ENCODE measurements at regions not wholly inside any gene's neighbourhood (a gene's known extent, or its start where the extent isn't known, plus 50 kb on each side); places are given as distances from the start of the nearest gene placed in this dataset.
A peak's percentile ranks its signal among the peaks of the same experiment; 100 is the strongest.

DNA sequence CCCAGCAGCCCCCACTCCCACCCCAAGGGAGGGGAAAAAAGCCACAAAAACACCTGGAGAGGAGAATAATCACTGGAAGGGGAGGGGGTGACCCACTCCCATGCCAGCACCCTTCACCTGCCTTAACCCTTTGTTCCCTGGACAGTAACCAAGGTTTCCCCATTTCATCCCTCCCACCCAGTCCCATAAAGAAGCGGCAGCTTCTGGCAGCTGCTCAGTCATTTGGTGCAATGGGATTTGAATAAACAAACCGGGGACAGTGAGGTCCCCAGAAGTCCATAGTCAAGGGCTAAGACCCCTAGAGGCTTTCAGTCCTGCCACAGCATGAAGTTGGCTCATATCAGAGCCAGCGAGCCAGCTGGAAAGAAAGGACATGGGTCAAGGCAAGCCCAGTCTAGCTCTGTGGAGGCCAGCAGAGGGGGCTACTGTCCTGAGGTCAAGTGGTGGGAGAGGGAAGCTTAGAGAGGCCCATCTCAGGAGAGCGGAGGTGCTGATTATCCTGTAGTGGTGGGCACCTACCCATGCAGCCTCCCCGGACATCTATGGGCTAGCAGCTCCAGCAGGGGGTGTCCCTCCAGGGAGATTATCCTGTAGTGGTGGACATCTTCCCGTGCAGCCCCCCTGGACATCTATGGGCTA, 58.9 kb upstream of the LBX1 start:
- Histone ChIP-seq H3K4me3 (ENCODE audit: low read depth in 1 of 2, low read length in 2 of 2) (no peak overlapping the region), H3K9me3 (ENCODE audit: control insufficient read depth in 1 of 2, low read length in 2 of 2) (no peaks in the 10 kb centered on the region), H3K36me3 (ENCODE audit: control insufficient read depth in 1 of 2, insufficient read depth in 2 of 2, low read length in 2 of 2) (no peaks in the 10 kb centered on the region), H3K9ac (ENCODE audit: low read depth in 1 of 2, low read length in 2 of 2) (no peak overlapping the region), H3K4me1 (ENCODE audit: control insufficient read depth in 1 of 2, insufficient read depth in 2 of 2, low read length in 2 of 2) (peaks cover 0 to 5% of the 10 kb centered on the region in 2 donors), H3K27ac (ENCODE audit: low read depth, low read length) (no peak overlapping the region), H3K27me3 (ENCODE audit: control insufficient read depth in 1 of 2, insufficient read depth in 2 of 2, low read length in 2 of 2) (peaks cover 78 to 91% of the 10 kb centered on the region in 2 donors)

DNA sequence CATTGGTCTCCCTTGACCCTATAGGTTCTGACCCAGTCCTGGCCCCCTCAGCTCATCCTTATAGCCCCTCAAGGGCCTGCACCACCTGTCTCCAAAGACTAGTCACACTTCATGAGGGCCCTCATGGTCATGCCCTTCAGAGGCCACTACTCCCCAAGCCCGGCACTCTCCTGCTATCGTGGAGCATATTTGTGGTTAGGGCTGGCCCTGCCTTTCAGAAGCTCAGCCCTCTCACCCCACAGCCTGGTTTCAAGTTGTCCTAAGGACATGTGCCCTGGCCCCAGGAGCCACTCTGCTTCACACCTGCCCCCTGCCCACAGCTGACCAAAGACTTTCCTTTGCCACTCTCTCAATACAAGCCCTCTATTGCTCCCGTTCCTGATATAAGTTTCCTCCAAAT, 60.3 kb upstream of the LBX1 start:
- H3K4me1 ChIP-seq (ENCODE audit: control insufficient read depth in 1 of 2, insufficient read depth in 2 of 2, low read length in 2 of 2): peaks cover 0 to 5% of the 10 kb centered on the region in 2 donors
- no peak overlapping the region for H3K4me3 ChIP-seq (ENCODE audit: low read depth in 1 of 2, low read length in 2 of 2)
- H3K9me3 ChIP-seq (ENCODE audit: control insufficient read depth in 1 of 2, low read length in 2 of 2): no peaks in the 10 kb centered on the region
- H3K36me3 ChIP-seq (ENCODE audit: control insufficient read depth in 1 of 2, insufficient read depth in 2 of 2, low read length in 2 of 2): no peaks in the 10 kb centered on the region
- peaks cover 74 to 86% of the 10 kb centered on the region in 2 donors for H3K27me3 ChIP-seq (ENCODE audit: control insufficient read depth in 1 of 2, insufficient read depth in 2 of 2, low read length in 2 of 2)
- no peak overlapping the region for H3K9ac ChIP-seq (ENCODE audit: low read depth in 1 of 2, low read length in 2 of 2)
- no peak overlapping the region for H3K27ac ChIP-seq (ENCODE audit: low read depth, low read length)

DNA sequence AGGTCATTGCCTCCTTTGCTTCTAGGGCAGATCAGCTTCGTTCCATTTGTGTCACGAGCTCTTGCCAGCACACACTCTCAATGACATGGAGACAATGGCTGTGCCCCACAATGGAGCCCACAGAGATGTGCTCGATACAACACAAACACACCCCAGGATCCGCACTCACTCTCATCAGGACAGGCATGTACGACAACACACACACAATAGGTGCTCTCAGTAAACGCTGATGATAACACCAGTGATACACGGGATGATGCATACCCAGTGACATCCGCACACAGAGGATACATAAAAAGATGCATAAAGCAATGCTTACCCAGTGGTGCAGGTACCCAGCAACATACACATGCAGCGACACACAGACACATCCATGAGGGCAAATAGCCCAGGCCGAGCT, 61.2 kb upstream of the LBX1 start:
- H3K27me3 ChIP-seq (ENCODE audit: control insufficient read depth in 1 of 2, insufficient read depth in 2 of 2, low read length in 2 of 2): peaks cover 71 to 81% of the 10 kb centered on the region in 2 donors
- no peak overlapping the region for H3K9ac ChIP-seq (ENCODE audit: low read depth in 1 of 2, low read length in 2 of 2)
- peaks cover 0 to 5% of the 10 kb centered on the region in 2 donors for H3K4me1 ChIP-seq (ENCODE audit: control insufficient read depth in 1 of 2, insufficient read depth in 2 of 2, low read length in 2 of 2)

DNA sequence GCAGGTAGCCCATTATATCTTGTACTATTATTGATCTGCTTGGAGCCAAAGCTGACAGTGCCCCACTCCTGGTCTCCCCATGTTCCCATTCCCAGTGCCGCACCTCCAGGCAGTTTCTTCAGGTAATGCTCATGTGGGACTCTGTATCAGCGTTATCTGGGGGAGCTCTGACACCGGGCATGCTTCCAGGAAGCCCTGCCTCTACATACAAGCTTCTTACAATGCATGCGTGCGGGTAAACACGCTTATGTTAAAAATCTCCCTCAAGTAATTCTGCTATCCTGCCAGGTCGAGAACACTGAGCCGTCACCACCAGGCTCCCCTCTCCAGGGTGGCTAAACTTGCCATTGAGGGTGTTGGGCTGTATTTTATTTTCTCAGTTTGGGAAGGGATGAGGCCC, 61.6 kb upstream of the LBX1 start:
- H3K9me3 ChIP-seq (ENCODE audit: control insufficient read depth in 1 of 2, low read length in 2 of 2): no peaks in the 10 kb centered on the region
- no peaks in the 10 kb centered on the region for H3K36me3 ChIP-seq (ENCODE audit: control insufficient read depth in 1 of 2, insufficient read depth in 2 of 2, low read length in 2 of 2)
- no peak overlapping the region for H3K9ac ChIP-seq (ENCODE audit: low read depth in 1 of 2, low read length in 2 of 2)
- peaks cover 71 to 80% of the 10 kb centered on the region in 2 donors for H3K27me3 ChIP-seq (ENCODE audit: control insufficient read depth in 1 of 2, insufficient read depth in 2 of 2, low read length in 2 of 2)
- H3K4me3 ChIP-seq (ENCODE audit: low read depth in 1 of 2, low read length in 2 of 2): peak overlapping the region in 1 of 2 donors; percentile 51
- H3K4me1 ChIP-seq (ENCODE audit: control insufficient read depth in 1 of 2, insufficient read depth in 2 of 2, low read length in 2 of 2): peaks cover 0 to 5% of the 10 kb centered on the region in 2 donors
- no peak overlapping the region for H3K27ac ChIP-seq (ENCODE audit: low read depth, low read length)

More for the DNA sequence above, 61.2 kb upstream of the LBX1 start:
- Histone ChIP-seq H3K27ac (ENCODE audit: low read depth, low read length) (no peak overlapping the region), H3K36me3 (ENCODE audit: control insufficient read depth in 1 of 2, insufficient read depth in 2 of 2, low read length in 2 of 2) (no peaks in the 10 kb centered on the region), H3K9me3 (ENCODE audit: control insufficient read depth in 1 of 2, low read length in 2 of 2) (no peaks in the 10 kb centered on the region), H3K4me3 (ENCODE audit: low read depth in 1 of 2, low read length in 2 of 2) (no peak overlapping the region)

DNA sequence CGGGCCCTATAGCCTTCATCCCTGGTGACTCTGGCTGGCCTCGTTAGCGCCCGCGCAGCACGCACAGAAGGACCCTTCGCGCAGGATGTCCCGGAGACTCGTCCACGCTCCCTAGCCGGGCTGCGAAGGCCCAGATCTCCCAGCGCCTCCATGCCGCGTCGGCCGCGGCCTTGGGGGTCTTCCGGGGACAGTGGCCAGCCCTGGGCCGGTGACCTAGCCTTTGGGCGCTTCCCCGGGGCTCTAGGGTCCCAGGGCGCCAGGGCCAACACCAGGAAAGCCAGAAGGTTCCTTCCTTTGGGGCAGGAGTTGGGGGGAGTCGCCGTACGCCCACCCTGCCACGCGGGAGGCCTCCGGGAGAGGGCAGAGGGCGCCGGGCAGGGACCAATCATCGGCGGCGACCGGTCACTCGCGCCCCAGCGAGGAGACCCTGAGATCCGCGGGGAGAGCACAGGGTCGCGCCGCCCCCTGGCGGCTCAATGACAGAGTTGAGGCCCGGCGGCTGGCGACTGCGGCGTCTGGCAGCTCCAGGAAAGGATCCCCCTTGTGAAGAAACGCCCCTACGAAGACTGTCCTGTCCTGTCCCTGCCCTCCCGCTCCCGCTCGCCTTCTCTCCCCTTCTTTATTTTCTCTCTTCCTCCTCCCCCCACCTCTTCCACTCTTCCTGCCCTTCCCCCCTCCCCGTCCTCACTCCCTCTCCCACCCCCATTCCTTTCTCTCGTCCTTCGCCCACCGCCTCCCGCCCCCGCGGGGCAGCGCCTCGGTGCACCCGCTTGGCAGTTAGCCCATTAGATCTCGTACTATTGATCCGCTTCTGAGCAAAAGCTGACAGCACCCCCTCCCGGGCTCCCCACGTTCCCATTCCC, 62.3 kb upstream of the LBX1 start:
- Histone ChIP-seq H3K9me3 (ENCODE audit: control insufficient read depth in 1 of 2, low read length in 2 of 2) (no peaks in the 10 kb centered on the region), H3K9ac (ENCODE audit: low read depth in 1 of 2, low read length in 2 of 2) (no peak overlapping the region), H3K27ac (ENCODE audit: low read depth, low read length) (no peak overlapping the region), H3K4me1 (ENCODE audit: control insufficient read depth in 1 of 2, insufficient read depth in 2 of 2, low read length in 2 of 2) (peaks cover 0 to 5% of the 10 kb centered on the region in 2 donors), H3K4me3 (ENCODE audit: low read depth in 1 of 2, low read length in 2 of 2) (peak overlapping the region; percentile 51 to 61), H3K27me3 (ENCODE audit: control insufficient read depth in 1 of 2, insufficient read depth in 2 of 2, low read length in 2 of 2) (peaks cover 67 to 76% of the 10 kb centered on the region in 2 donors), H3K36me3 (ENCODE audit: control insufficient read depth in 1 of 2, insufficient read depth in 2 of 2, low read length in 2 of 2) (no peaks in the 10 kb centered on the region)

DNA sequence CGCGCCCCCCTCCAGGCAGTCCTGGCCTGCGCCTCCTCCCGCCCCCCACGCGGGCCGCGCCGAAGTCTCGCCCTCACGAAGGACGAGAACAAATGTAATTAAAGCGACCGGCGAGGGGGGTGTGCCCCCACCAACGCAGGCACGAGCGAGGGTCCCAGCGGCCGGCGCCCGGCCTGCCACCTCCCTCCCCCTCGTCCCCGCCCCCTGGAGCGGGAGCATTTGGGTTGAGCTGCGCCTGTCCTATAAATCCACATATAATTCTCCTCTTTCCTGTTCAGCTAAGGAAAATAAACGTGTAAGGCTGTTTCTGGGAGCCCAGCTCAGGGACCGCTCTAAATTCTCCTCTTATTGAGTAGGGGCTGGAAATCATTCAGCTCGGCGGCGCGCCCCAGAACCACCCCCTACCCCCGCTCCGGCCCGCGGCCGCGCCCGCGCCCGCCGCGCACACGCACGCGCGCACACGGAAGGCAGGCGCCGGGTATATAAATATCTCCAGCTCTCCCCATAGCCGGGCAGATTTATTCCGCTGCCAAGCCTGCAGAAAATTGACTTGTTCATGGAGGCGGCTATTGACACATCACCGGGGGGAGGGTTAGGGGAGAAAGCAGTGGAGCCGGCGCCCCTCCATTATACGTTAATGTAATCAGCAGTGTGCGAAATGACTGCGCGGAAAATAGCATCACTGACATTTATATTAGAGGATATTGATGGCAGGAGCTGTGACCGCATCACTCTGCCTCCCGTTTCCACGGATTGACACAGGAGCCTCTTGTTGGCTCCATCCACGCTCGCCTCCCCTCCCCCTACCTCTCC, 61.6 kb upstream of the BTRC start:
- Histone ChIP-seq H3K4me1 (ENCODE audit: control insufficient read depth in 1 of 2, insufficient read depth in 2 of 2, low read length in 2 of 2) (peaks cover 0 to 5% of the 10 kb centered on the region in 2 donors), H3K36me3 (ENCODE audit: control insufficient read depth in 1 of 2, insufficient read depth in 2 of 2, low read length in 2 of 2) (no peaks in the 10 kb centered on the region), H3K27me3 (ENCODE audit: control insufficient read depth in 1 of 2, insufficient read depth in 2 of 2, low read length in 2 of 2) (peaks cover 61 to 71% of the 10 kb centered on the region in 2 donors), H3K4me3 (ENCODE audit: low read depth in 1 of 2, low read length in 2 of 2) (peak overlapping the region; percentile 51 to 61), H3K27ac (ENCODE audit: low read depth, low read length) (no peak overlapping the region), H3K9ac (ENCODE audit: low read depth in 1 of 2, low read length in 2 of 2) (no peak overlapping the region), H3K9me3 (ENCODE audit: control insufficient read depth in 1 of 2, low read length in 2 of 2) (no peaks in the 10 kb centered on the region)

DNA sequence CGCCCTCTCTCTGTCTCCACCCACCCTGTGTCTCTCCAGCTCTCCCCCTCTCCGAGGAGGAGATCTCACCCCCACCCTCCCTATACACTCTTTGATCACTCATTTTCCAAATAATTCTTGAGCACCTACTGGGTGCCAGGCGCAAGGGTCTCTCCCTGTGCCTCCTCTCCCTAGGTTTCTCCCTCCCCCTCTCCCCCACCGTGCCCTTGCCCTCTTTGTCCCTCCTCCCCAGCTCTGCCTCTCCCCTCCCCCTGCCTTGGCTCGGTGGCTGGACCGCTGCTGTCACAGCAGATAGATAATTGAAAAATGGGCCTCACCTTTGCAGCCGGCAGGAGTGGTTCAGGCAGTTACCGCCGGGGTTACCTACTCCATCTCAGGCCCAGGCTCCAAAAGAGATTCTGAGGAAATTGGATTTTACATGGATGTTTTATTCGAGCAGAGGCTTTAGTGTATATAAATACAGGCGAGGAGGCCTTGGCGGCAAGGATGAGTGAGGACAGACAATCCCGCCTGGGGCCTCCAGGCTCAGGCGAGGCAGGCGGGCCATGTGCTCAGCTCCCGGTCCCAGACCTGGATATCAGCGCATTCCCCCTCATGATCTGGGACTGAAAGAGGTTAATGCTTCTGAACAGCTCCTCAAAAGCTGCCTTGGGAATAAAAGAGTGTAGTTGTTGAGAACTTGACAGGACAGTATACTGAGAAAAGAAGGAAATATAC, 60.8 kb upstream of the BTRC start:
- no peaks in the 10 kb centered on the region for H3K9me3 ChIP-seq (ENCODE audit: control insufficient read depth in 1 of 2, low read length in 2 of 2)
- H3K9ac ChIP-seq (ENCODE audit: low read depth in 1 of 2, low read length in 2 of 2): no peak overlapping the region
- H3K27ac ChIP-seq (ENCODE audit: low read depth, low read length): no peak overlapping the region
- no peaks in the 10 kb centered on the region for H3K36me3 ChIP-seq (ENCODE audit: control insufficient read depth in 1 of 2, insufficient read depth in 2 of 2, low read length in 2 of 2)
- peak overlapping the region in 1 of 2 donors; percentile 51 for H3K4me3 ChIP-seq (ENCODE audit: low read depth in 1 of 2, low read length in 2 of 2)
- peaks cover 0 to 5% of the 10 kb centered on the region in 2 donors for H3K4me1 ChIP-seq (ENCODE audit: control insufficient read depth in 1 of 2, insufficient read depth in 2 of 2, low read length in 2 of 2)
- H3K27me3 ChIP-seq (ENCODE audit: control insufficient read depth in 1 of 2, insufficient read depth in 2 of 2, low read length in 2 of 2): peaks cover 60 to 66% of the 10 kb centered on the region in 2 donors

DNA sequence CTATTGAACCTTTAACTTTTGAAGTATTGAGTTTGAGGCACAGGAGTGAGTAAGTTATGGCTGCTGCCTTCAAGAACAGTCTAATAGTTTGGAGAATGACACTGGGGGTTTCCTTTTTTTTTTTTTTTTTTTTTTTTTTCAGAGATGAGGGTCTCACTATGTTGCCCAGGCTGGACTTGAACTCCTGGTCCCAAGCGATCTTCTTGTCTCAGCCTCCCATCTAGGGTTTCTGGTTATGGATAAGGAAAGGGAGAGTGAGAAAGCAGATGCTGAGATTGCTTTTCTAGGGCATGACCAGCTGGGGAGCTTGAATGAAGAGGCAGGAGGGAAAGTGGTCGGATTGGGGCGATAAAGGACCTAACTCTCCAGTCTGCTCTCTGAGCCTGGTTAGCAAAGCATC, 59.9 kb upstream of the BTRC start:
- Histone ChIP-seq H3K27me3 (ENCODE audit: control insufficient read depth in 1 of 2, insufficient read depth in 2 of 2, low read length in 2 of 2) (peaks cover 63 to 66% of the 10 kb centered on the region in 2 donors), H3K27ac (ENCODE audit: low read depth, low read length) (no peak overlapping the region), H3K4me3 (ENCODE audit: low read depth in 1 of 2, low read length in 2 of 2) (no peak overlapping the region), H3K9me3 (ENCODE audit: control insufficient read depth in 1 of 2, low read length in 2 of 2) (no peaks in the 10 kb centered on the region), H3K9ac (ENCODE audit: low read depth in 1 of 2, low read length in 2 of 2) (no peak overlapping the region), H3K4me1 (ENCODE audit: control insufficient read depth in 1 of 2, insufficient read depth in 2 of 2, low read length in 2 of 2) (peaks cover 0 to 5% of the 10 kb centered on the region in 2 donors), H3K36me3 (ENCODE audit: control insufficient read depth in 1 of 2, insufficient read depth in 2 of 2, low read length in 2 of 2) (no peaks in the 10 kb centered on the region)

DNA sequence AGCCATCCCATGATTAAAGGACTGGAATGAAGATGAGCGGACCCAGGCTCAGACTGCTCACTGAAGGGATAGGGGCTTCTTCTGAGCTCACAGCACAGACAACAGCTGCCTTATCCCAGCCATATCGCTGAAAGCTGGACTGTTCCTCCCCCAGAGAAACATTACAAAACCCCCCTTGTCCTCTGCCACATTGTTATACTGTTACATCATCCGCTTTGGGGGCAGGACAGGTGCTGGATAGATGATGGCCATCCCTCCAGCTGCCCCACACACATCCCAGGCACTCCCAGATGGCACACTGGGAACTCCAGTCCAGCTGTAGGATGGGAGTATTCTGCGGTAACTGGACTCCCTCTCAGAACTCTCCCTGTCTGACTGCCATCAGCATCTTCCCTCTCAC, 58.7 kb upstream of the BTRC start:
- no peaks in the 10 kb centered on the region for H3K9me3 ChIP-seq (ENCODE audit: control insufficient read depth in 1 of 2, low read length in 2 of 2)
- H3K27me3 ChIP-seq (ENCODE audit: control insufficient read depth in 1 of 2, insufficient read depth in 2 of 2, low read length in 2 of 2): peaks cover 57 to 58% of the 10 kb centered on the region in 2 donors
- H3K4me1 ChIP-seq (ENCODE audit: control insufficient read depth in 1 of 2, insufficient read depth in 2 of 2, low read length in 2 of 2): peaks cover 0 to 5% of the 10 kb centered on the region in 2 donors
- H3K9ac ChIP-seq (ENCODE audit: low read depth in 1 of 2, low read length in 2 of 2): no peak overlapping the region
- no peak overlapping the region for H3K4me3 ChIP-seq (ENCODE audit: low read depth in 1 of 2, low read length in 2 of 2)
- H3K27ac ChIP-seq (ENCODE audit: low read depth, low read length): no peak overlapping the region
- no peaks in the 10 kb centered on the region for H3K36me3 ChIP-seq (ENCODE audit: control insufficient read depth in 1 of 2, insufficient read depth in 2 of 2, low read length in 2 of 2)
